Neural cell (in vitro differentiated cells): ENCODE measurements at regions not wholly inside any gene's neighbourhood (a gene's known extent, or its start where the extent isn't known, plus 50 kb on each side); places are given as distances from the start of the nearest gene placed in this dataset.

Experiments used
- CTCF ChIP-seq: fragments of 450-650 bp; IDR thresholded peaks from 2 replicates; pipeline ENCODE4 v1.5.1; 2014; ENCODE audit warnings: antibody characterized with exemption, mild to moderate bottlenecking, moderate library complexity; ENCODE audit not compliant: poor library complexity, severe bottlenecking
- EP300 ChIP-seq: fragments of 450-650 bp; conservative IDR thresholded peaks from 2 replicates; pipeline ENCODE4 v1.6.1; 2014; ENCODE audit warnings: antibody characterized with exemption, mild to moderate bottlenecking, moderate library complexity; ENCODE audit not compliant: poor library complexity, severe bottlenecking
- EZH2 ChIP-seq: fragments of 200-600, 300-800 bp; shearing (Covaris generic), sonication (generic); IDR thresholded peaks from 2 replicates; pipeline ENCODE4 v1.6.1; 2014; ENCODE audit warnings: antibody characterized with exemption, low read length, borderline replicate concordance, mild to moderate bottlenecking; ENCODE audit not compliant: insufficient read depth, poor library complexity, severe bottlenecking
- REST ChIP-seq: IDR thresholded peaks from 2 replicates; pipeline ENCODE4 v1.6.1; 2012; ENCODE audit warnings: borderline replicate concordance

- TF ChIP-seq CTCF, result no peak
- no peak for TF ChIP-seq REST
- TF ChIP-seq EP300, result no peak
- TF ChIP-seq EZH2, result no peak
Measured at GRCh38 chr7:110264288-110264687, 826.6 kb upstream of the LRRN3 start.
